ENCODE measurements at regions not wholly inside any gene's neighbourhood (a gene's known extent, or its start where the extent isn't known, plus 50 kb on each side); places are given as distances from the start of the nearest gene placed in this dataset.

GRCh38 chr22:27144321-27144720 lies 486.9 kb downstream of the MIAT start:
- Mint-ChIP-seq H3K27me3 (ENCODE audit: low read depth) (peaks cover 21% of the 10 kb centered on the region), H3K27ac (no peak overlapping the region), H3K4me1 (ENCODE audit: low read depth) (no peaks in the 10 kb centered on the region), H3K36me3 (ENCODE audit: low read depth) (no peaks in the 10 kb centered on the region), H3K4me3 (no peak overlapping the region), H3K9me3 (no peaks in the 10 kb centered on the region)
- CTCF ChIA-PET = no interaction called here
- no peak for DNase-seq
- intact Hi-C loops (cut with micrococcal nuclease) = no loop called here

GRCh38 chr22:27146866-27147633 lies 489.7 kb downstream of the MIAT start:
- CTCF ChIA-PET = interaction anchor here (0.6 kb wide), 1 partner anchor 475 kb away, joined by 4 read pairs; no protein-coding TSS in a partner anchor
- H3K4me1 Mint-ChIP-seq (ENCODE audit: low read depth) = peaks cover 2% of the 10 kb centered on the region
- H3K36me3 Mint-ChIP-seq (ENCODE audit: low read depth) = no peaks in the 10 kb centered on the region
- no peak overlapping the region for H3K4me3 Mint-ChIP-seq
- intact Hi-C loops (cut with micrococcal nuclease) = no loop called here
- no peaks in the 10 kb centered on the region for H3K9me3 Mint-ChIP-seq
- H3K27ac Mint-ChIP-seq = no peak overlapping the region
- peaks cover 36% of the 10 kb centered on the region for H3K27me3 Mint-ChIP-seq (ENCODE audit: low read depth)
- DNase-seq = no peak

DNA sequence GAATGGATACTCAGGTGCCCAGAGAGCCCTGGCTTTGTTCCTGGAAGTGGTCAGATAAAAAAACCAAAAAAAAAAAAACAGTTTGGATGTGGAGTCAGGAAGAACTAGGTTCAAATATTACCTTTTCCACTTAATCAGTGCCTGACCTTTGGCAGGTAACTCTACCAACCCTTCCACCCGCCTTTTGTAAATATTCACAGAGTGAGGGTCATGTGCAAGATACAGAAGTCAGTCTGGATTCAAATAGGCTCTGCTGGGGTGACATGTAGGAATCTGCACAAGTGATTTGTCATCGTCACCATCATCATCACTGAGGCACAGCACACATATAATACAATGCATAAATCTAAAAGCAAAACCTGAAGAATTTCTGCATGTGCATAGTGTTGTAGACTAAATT lies 490.7 kb downstream of the MIAT start:
- Mint-ChIP-seq H3K9me3 (no peaks in the 10 kb centered on the region), H3K27ac (no peak overlapping the region), H3K4me1 (ENCODE audit: low read depth) (peaks cover 2% of the 10 kb centered on the region), H3K4me3 (no peak overlapping the region), H3K27me3 (ENCODE audit: low read depth) (peaks cover 38% of the 10 kb centered on the region), H3K36me3 (ENCODE audit: low read depth) (no peaks in the 10 kb centered on the region)
- no peak for DNase-seq
- intact Hi-C loops (cut with micrococcal nuclease) = no loop called here
- CTCF ChIA-PET = no interaction called here

GRCh38 chr22:27148886-27149470 lies 491.6 kb downstream of the MIAT start:
- no peak overlapping the region for H3K4me3 Mint-ChIP-seq
- peaks cover 2% of the 10 kb centered on the region for H3K4me1 Mint-ChIP-seq (ENCODE audit: low read depth)
- H3K27me3 Mint-ChIP-seq (ENCODE audit: low read depth) = peaks cover 43% of the 10 kb centered on the region
- no peaks in the 10 kb centered on the region for H3K9me3 Mint-ChIP-seq
- H3K36me3 Mint-ChIP-seq (ENCODE audit: low read depth) = no peaks in the 10 kb centered on the region
- no peak for DNase-seq
- H3K27ac Mint-ChIP-seq = no peak overlapping the region
- CTCF ChIA-PET = no interaction called here
- intact Hi-C loops (cut with micrococcal nuclease) = no loop called here

- H3K27me3 Mint-ChIP-seq (ENCODE audit: low read depth) = peaks cover 41% of the 10 kb centered on the region
- intact Hi-C loops (cut with micrococcal nuclease) = no loop called here
- DNase-seq = no peak
- H3K9me3 Mint-ChIP-seq = no peaks in the 10 kb centered on the region
- peaks cover 2% of the 10 kb centered on the region for H3K4me1 Mint-ChIP-seq (ENCODE audit: low read depth)
- no peak overlapping the region for H3K4me3 Mint-ChIP-seq
- CTCF ChIA-PET = no interaction called here
- H3K27ac Mint-ChIP-seq = no peak overlapping the region
- no peaks in the 10 kb centered on the region for H3K36me3 Mint-ChIP-seq (ENCODE audit: low read depth)
These were observed 492.6 kb downstream of the MIAT start for GRCh38 chr22:27149921-27150543.

DNA sequence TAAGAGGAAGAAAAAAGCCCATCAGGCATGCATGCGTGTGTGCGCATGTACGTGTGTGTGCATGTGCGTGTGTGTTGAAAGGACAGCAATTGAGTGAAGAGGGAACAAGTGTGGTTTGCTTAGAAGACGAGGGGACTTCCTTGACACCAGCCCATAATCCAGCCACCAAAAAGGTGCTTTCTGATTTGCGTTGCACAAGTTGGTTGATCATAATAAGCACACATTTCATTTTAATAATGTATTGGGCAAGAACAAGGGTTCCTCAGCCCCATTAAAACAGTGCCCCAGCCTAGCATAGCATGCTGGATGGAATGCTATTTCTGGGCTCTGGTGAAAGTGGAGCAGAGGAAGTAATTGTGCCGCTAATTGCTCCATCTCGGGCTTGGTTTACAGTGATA lies 493.2 kb downstream of the MIAT start:
- DNase-seq = no peak
- H3K27ac Mint-ChIP-seq = no peak overlapping the region
- no peaks in the 10 kb centered on the region for H3K9me3 Mint-ChIP-seq
- CTCF ChIA-PET = no interaction called here
- H3K4me1 Mint-ChIP-seq (ENCODE audit: low read depth) = peaks cover 2% of the 10 kb centered on the region
- intact Hi-C loops (cut with micrococcal nuclease) = no loop called here
- H3K4me3 Mint-ChIP-seq = no peak overlapping the region
- H3K36me3 Mint-ChIP-seq (ENCODE audit: low read depth) = no peaks in the 10 kb centered on the region
- peaks cover 39% of the 10 kb centered on the region for H3K27me3 Mint-ChIP-seq (ENCODE audit: low read depth)

GRCh38 chr22:27151407-27151806 lies 494.0 kb downstream of the MIAT start:
- Mint-ChIP-seq H3K4me1 (ENCODE audit: low read depth) (peaks cover 2% of the 10 kb centered on the region), H3K9me3 (no peaks in the 10 kb centered on the region), H3K27ac (no peak overlapping the region), H3K4me3 (no peak overlapping the region), H3K36me3 (ENCODE audit: low read depth) (no peaks in the 10 kb centered on the region), H3K27me3 (ENCODE audit: low read depth) (peaks cover 41% of the 10 kb centered on the region)
- no peak for DNase-seq
- intact Hi-C loops (cut with micrococcal nuclease) = no loop called here
- CTCF ChIA-PET = no interaction called here

GRCh38 chr22:27152033-27152432 lies 494.6 kb downstream of the MIAT start:
- peaks cover 2% of the 10 kb centered on the region for H3K4me1 Mint-ChIP-seq (ENCODE audit: low read depth)
- DNase-seq = no peak
- CTCF ChIA-PET = no interaction called here
- peaks cover 39% of the 10 kb centered on the region for H3K27me3 Mint-ChIP-seq (ENCODE audit: low read depth)
- no peak overlapping the region for H3K4me3 Mint-ChIP-seq
- intact Hi-C loops (cut with micrococcal nuclease) = no loop called here
- H3K36me3 Mint-ChIP-seq (ENCODE audit: low read depth) = no peaks in the 10 kb centered on the region
- no peaks in the 10 kb centered on the region for H3K9me3 Mint-ChIP-seq
- no peak overlapping the region for H3K27ac Mint-ChIP-seq

- Mint-ChIP-seq H3K27ac (no peak overlapping the region), H3K27me3 (ENCODE audit: low read depth) (peaks cover 40% of the 10 kb centered on the region), H3K4me1 (ENCODE audit: low read depth) (peaks cover 2% of the 10 kb centered on the region), H3K4me3 (no peak overlapping the region), H3K36me3 (ENCODE audit: low read depth) (no peaks in the 10 kb centered on the region), H3K9me3 (no peaks in the 10 kb centered on the region)
- intact Hi-C loops (cut with micrococcal nuclease) = no loop called here
- no peak for DNase-seq
- CTCF ChIA-PET = no interaction called here
These were observed 495.5 kb downstream of the MIAT start for GRCh38 chr22:27152883-27153282.

- Mint-ChIP-seq H3K27me3 (ENCODE audit: low read depth) (peaks cover 39% of the 10 kb centered on the region), H3K9me3 (no peaks in the 10 kb centered on the region), H3K4me1 (ENCODE audit: low read depth) (peaks cover 2% of the 10 kb centered on the region), H3K27ac (no peak overlapping the region), H3K36me3 (ENCODE audit: low read depth) (no peaks in the 10 kb centered on the region), H3K4me3 (no peak overlapping the region)
- intact Hi-C loops (cut with micrococcal nuclease) = no loop called here
- CTCF ChIA-PET = no interaction called here
- no peak for DNase-seq
These were observed 496.0 kb downstream of the MIAT start for GRCh38 chr22:27153386-27153785.

- peaks cover 34% of the 10 kb centered on the region for H3K27me3 Mint-ChIP-seq (ENCODE audit: low read depth)
- CTCF ChIA-PET = interaction anchor here (0.6 kb wide), 1 partner anchor 38 kb away, joined by 3 read pairs; no protein-coding TSS in a partner anchor
These were observed 497.3 kb downstream of the MIAT start for GRCh38 chr22:27154717-27155116.

DNA sequence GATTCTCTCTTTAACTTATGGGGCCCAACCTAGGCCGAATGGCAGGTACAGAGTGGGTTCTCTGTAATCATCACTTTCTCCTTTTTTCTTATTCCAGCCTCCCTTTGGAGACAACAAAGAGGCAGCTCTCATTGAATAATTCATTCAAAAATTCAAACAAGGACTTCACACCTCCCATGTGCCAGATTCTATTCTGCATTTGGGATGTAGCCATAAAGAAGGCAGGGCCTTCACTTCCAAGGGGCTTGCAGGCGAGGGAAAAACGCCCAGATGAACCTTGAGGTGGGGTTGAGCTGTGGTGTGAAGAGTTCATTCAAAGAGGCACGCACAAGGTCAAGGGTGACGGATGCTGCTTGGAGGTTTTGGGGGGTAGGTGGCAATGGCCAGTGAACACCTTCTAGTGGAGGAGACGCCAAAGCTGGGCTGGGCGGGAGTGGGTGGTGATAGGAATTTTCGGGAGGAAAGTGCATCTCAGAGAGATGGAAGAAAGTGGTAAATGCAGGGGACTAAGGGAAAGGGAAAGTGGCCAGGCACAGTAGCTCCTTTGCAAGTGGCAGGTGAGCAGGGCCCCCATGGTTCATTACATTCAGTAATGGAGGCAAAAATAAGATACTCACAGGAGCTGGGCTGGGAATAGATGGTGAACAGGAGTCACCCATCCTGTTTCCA lies 499.6 kb downstream of the MIAT start:
- peaks cover 20% of the 10 kb centered on the region for H3K27me3 Mint-ChIP-seq (ENCODE audit: low read depth)
- no peak overlapping the region for H3K27ac Mint-ChIP-seq
- intact Hi-C loops (cut with micrococcal nuclease) = no loop called here
- CTCF ChIA-PET = no interaction called here
- H3K36me3 Mint-ChIP-seq (ENCODE audit: low read depth) = no peaks in the 10 kb centered on the region
- no peaks in the 10 kb centered on the region for H3K4me1 Mint-ChIP-seq (ENCODE audit: low read depth)
- no peak overlapping the region for H3K4me3 Mint-ChIP-seq
- DNase-seq = no peak
- no peaks in the 10 kb centered on the region for H3K9me3 Mint-ChIP-seq

More at GRCh38 chr22:27154717-27155116, 497.3 kb downstream of the MIAT start:
- no peaks in the 10 kb centered on the region for H3K9me3 Mint-ChIP-seq
- H3K27ac Mint-ChIP-seq = no peak overlapping the region
- H3K4me1 Mint-ChIP-seq (ENCODE audit: low read depth) = peaks cover 2% of the 10 kb centered on the region
- no peak overlapping the region for H3K4me3 Mint-ChIP-seq
- no peaks in the 10 kb centered on the region for H3K36me3 Mint-ChIP-seq (ENCODE audit: low read depth)
- no peak for DNase-seq
- intact Hi-C loops (cut with micrococcal nuclease) = no loop called here
